PC-3 (cell line): ENCODE measurements at regions not wholly inside any gene's neighbourhood (a gene's known extent, or its start where the extent isn't known, plus 50 kb on each side); places are given as distances from the start of the nearest gene placed in this dataset.

Experiments used
- ATAC-seq: fragments of 200-7000 bp; cut with Tn5 transposase; 2 replicates; pipeline ENCODE4 v1.9.1; 2020; ENCODE audit warnings: mild to moderate bottlenecking, moderate library complexity
- BruUV-seq: library from RNA; stranded (reverse); fragments of 400-500 nt; replicated peaks from 2 replicates; lab custom pipeline; 2021; lab: Mats Ljungman, UMichigan
- CTCF ChIA-PET: fragments of 300-600 bp; sonication (Branson Sonifier 250); formaldehyde crosslinking; loops from one replicate; lab custom pipeline; 2022; ENCODE audit warnings: antibody characterized with exemption; lab: Charles Lee
- POLR2A ChIA-PET: fragments of 300-600 bp; sonication (Branson Sonifier 250); formaldehyde crosslinking; loops from one replicate; lab custom pipeline; 2022; ENCODE audit warnings: antibody characterized with exemption; ENCODE audit not compliant: unreplicated experiment; lab: Charles Lee
- DNase-seq: peaks from one replicate; pipeline ENCODE4 v3.0.0-alpha.2; 2015
- H2AFZ ChIP-seq: fragments of 300-600 bp; sonication (generic); 2 replicates; pipeline ENCODE4 v1.6.0; 2016; ENCODE audit warnings: antibody characterized with exemption, low read length
- H3F3A ChIP-seq: fragments of 300-600 bp; sonication (generic); one replicate; pipeline ENCODE4 v1.6.0; 2017; ENCODE audit warnings: antibody characterized with exemption, low read length, control low read depth, mild to moderate bottlenecking; ENCODE audit not compliant: unreplicated experiment
- H3K27ac ChIP-seq: fragments of 300-600 bp; sonication (generic); 2 replicates; pipeline ENCODE4 v1.5.1; 2016; ENCODE audit warnings: mild to moderate bottlenecking, low read length
- H3K27me3 ChIP-seq: fragments of 300-600 bp; sonication (generic); 2 replicates; pipeline ENCODE4 v1.6.1; 2016; ENCODE audit warnings: low read length, mixed read lengths
- H3K36me3 ChIP-seq: fragments of 300-600 bp; sonication (generic); 2 replicates; pipeline ENCODE4 v1.6.1; 2016; ENCODE audit warnings: low read depth, mixed run types, low read length, mixed read lengths
- H3K4me1 ChIP-seq: fragments of 300-600 bp; sonication (generic); 2 replicates; pipeline ENCODE4 v1.5.1; 2016; ENCODE audit warnings: low read length; ENCODE audit not compliant: insufficient read depth
- H3K4me2 ChIP-seq: fragments of 300-600 bp; sonication (generic); 2 replicates; pipeline ENCODE4 v1.6.0; 2016; ENCODE audit warnings: low read length
- H3K4me3 ChIP-seq: fragments of 300-600 bp; sonication (generic); 2 replicates; pipeline ENCODE4 v1.5.1; 2016; ENCODE audit warnings: mild to moderate bottlenecking, low read length, mixed read lengths
- H3K79me2 ChIP-seq: fragments of 300-600 bp; sonication (generic); 2 replicates; pipeline ENCODE4 v1.6.1; 2017; ENCODE audit warnings: low read length, mixed read lengths
- H3K9ac ChIP-seq: fragments of 300-600 bp; sonication (generic); 2 replicates; pipeline ENCODE4 v1.6.0; 2016; ENCODE audit warnings: mild to moderate bottlenecking, low read length
- H3K9me2 ChIP-seq: fragments of 300-600 bp; sonication (generic); replicated peaks from 2 replicates; pipeline ENCODE4 v1.6.1; 2016; ENCODE audit warnings: mixed run types, low read length, mixed read lengths
- H3K9me3 ChIP-seq: fragments of 300-600 bp; sonication (generic); 2 replicates; pipeline ENCODE4 v1.6.1; 2016; ENCODE audit warnings: low read length, mixed read lengths
- H4K20me1 ChIP-seq: fragments of 300-600 bp; sonication (generic); 2 replicates; pipeline ENCODE4 v1.6.1; 2016; ENCODE audit warnings: low read length, mixed read lengths
- CTCF ChIP-seq: fragments of 300-600 bp; sonication (generic); conservative IDR thresholded peaks from 2 replicates; pipeline ENCODE4 v1.5.1; 2017; ENCODE audit warnings: antibody characterized with exemption, low read depth, mild to moderate bottlenecking, low read length
- EZH2 ChIP-seq: fragments of 300-600 bp; sonication (generic); IDR thresholded peaks from one replicate; pipeline ENCODE4 v1.6.1; 2017; ENCODE audit warnings: antibody characterized with exemption, mild to moderate bottlenecking, low read length; ENCODE audit not compliant: unreplicated experiment
- EZH2phosphoT487 ChIP-seq: fragments of 300-600 bp; sonication (generic); IDR thresholded peaks from 2 replicates; pipeline ENCODE4 v1.6.1; 2018; ENCODE audit warnings: mild to moderate bottlenecking, antibody characterized with exemption, low read length, borderline replicate concordance
- intact Hi-C: fragments of 100-400 bp; cut with micrococcal nuclease; formaldehyde crosslinking; loops from 2 replicates; pipeline ENCODE4 v1.9.0; 2023

- intact Hi-C loops = no loop called here
- POLR2A ChIA-PET = interaction anchor here (0.6 kb wide), 1 partner anchor 104 kb away, joined by 4 read pairs; no protein-coding TSS in a partner anchor
Observed at GRCh38 chr3:194245474-194245873, 105.7 kb downstream of the CPN2 start.

GRCh38 chr3:194245975-194246561 is 105.1 kb downstream of the CPN2 start:
- no peaks in the 10 kb centered on the region for H3K79me2 ChIP-seq
- H3K9me3 ChIP-seq = no peaks in the 10 kb centered on the region
- no peak overlapping the region for H2AFZ ChIP-seq
- H3K27me3 ChIP-seq = no peaks in the 10 kb centered on the region
- no peaks in the 10 kb centered on the region for H4K20me1 ChIP-seq
- ATAC-seq (no peak), DNase-seq (no peak)
- intact Hi-C loops = no loop called here
- H3K27ac ChIP-seq = no peak overlapping the region
- POLR2A ChIA-PET = no interaction called here
- no peaks in the 10 kb centered on the region for H3K9me2 ChIP-seq
- no peak for TF ChIP-seq EZH2
- TF ChIP-seq EZH2phosphoT487 = no peak
- no peak for TF ChIP-seq CTCF
- H3K36me3 ChIP-seq = no peaks in the 10 kb centered on the region
- no peaks in the 10 kb centered on the region for H3K4me1 ChIP-seq
- H3K9ac ChIP-seq = no peak overlapping the region
- H3K4me2 ChIP-seq = no peak overlapping the region
- no TSS peak for BruUV-seq
- no peaks in the 10 kb centered on the region for H3F3A ChIP-seq
- CTCF ChIA-PET = no interaction called here
- no peak overlapping the region for H3K4me3 ChIP-seq

More at GRCh38 chr3:194245474-194245873, 105.7 kb downstream of the CPN2 start:
- Histone ChIP-seq H3K4me1 (no peaks in the 10 kb centered on the region), H3K9ac (no peak overlapping the region), H3K4me2 (no peak overlapping the region), H3F3A (no peaks in the 10 kb centered on the region), H3K27ac (no peak overlapping the region), H2AFZ (no peak overlapping the region), H3K36me3 (no peaks in the 10 kb centered on the region), H3K9me3 (no peaks in the 10 kb centered on the region), H4K20me1 (no peaks in the 10 kb centered on the region), H3K27me3 (no peaks in the 10 kb centered on the region), H3K9me2 (no peaks in the 10 kb centered on the region), H3K4me3 (no peak overlapping the region), H3K79me2 (no peaks in the 10 kb centered on the region)
- ATAC-seq (no peak), DNase-seq (no peak)
- CTCF ChIA-PET = no interaction called here
- TF ChIP-seq EZH2 (no peak), EZH2phosphoT487 (no peak)
- no TSS peak for BruUV-seq

GRCh38 chr3:194246709-194247349 is 104.3 kb downstream of the CPN2 start:
- H3K4me3 ChIP-seq = no peak overlapping the region
- CTCF ChIA-PET = no interaction called here
- intact Hi-C loops = no loop called here

More at GRCh38 chr3:194246709-194247349, 104.3 kb downstream of the CPN2 start:
- no peaks in the 10 kb centered on the region for H3K27me3 ChIP-seq
- no peak overlapping the region for H3K27ac ChIP-seq
- DNase-seq (no peak), ATAC-seq (no peak)
- POLR2A ChIA-PET = no interaction called here
- no peaks in the 10 kb centered on the region for H3K9me2 ChIP-seq
- TF ChIP-seq EZH2 (no peak), EZH2phosphoT487 (no peak), CTCF (no peak)
- H3K9me3 ChIP-seq = no peaks in the 10 kb centered on the region
- H2AFZ ChIP-seq = no peak overlapping the region
- no peaks in the 10 kb centered on the region for H4K20me1 ChIP-seq
- no TSS peak for BruUV-seq
- no peaks in the 10 kb centered on the region for H3K36me3 ChIP-seq
- no peak overlapping the region for H3K4me2 ChIP-seq
- no peak overlapping the region for H3K9ac ChIP-seq
- no peaks in the 10 kb centered on the region for H3K79me2 ChIP-seq
- H3K4me1 ChIP-seq = no peaks in the 10 kb centered on the region
- no peaks in the 10 kb centered on the region for H3F3A ChIP-seq
